Left cardiac atrium (tissue), 4 donors: ENCODE measurements at regions not wholly inside any gene's neighbourhood (a gene's known extent, or its start where the extent isn't known, plus 50 kb on each side); places are given as distances from the start of the nearest gene placed in this dataset.
"Not testable (repeated sequence)": the region's sequence is repeated elsewhere in the genome, so short reads cannot be mapped to it uniquely, and the experiment has no call there.

Source experiments
- ATAC-seq, 2 donors: fragments of 200-7000 bp; cut with Tn5 transposase; one replicate each; pipeline ENCODE4 v1.9.1; 2020; ENCODE audit warnings: mild to moderate bottlenecking in 2 of 2, moderate library complexity in 2 of 2
- DNase-seq: peaks from one replicate; pipeline ENCODE4 v3.0.0-alpha.2; 2020
- intact Hi-C, 2 donors: fragments of 100-400 bp; cut with DNase I; formaldehyde crosslinking; loops; one replicate each; pipeline versions ENCODE4 v1.14.1 to v1.15.1; 2022 to 2023
- donor health status: DM: no; HTN: yes; CAD: no.
- donor health status: DM: no; HTN: yes; CAD: no; lungs with severe emphysema.
- donor health status: DM: yes; HTN: yes; CAD: no.
- donor health status: Dilated cardiomyopathy.

DNA sequence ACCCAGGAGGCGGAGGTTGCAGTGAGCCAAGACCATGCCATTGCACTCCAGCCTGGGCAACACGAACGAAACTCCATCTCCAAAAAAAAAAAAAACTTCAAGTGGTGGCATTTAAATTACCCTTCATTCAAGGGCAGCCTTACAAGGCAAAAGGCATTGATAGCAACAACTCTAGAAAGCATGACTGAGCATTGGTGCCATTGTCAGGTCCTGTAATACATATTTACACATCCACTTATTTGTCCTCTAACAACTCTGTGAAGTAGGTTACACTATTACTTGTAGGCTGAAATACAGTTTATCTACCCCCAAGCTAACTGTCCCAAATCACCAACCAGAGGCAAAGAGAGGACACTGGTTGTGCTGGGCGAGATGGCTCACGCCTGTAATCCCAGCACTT lies 52.7 kb upstream of the LARP1 start:
- DNase-seq (no peak), ATAC-seq (no peak)
- intact Hi-C loops = no loop called here

DNA sequence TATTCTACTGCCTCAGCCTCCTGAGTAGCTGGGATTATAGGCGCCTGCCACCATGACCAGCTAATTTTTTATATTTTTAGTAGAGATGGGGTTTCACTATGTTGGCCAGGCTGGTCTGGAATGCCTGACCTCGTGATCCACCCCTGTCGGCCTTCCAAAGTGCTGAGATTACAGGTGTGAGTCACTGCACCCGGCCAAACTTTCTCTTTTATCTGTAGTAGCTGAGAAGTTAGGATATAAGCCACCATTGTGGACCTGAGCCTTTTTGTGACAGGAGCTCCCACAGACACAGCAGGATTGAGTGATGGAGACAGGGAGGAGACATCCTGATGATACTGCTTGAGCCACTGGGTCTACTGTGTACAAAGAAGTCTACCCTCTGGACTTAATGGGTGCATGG lies 53.5 kb upstream of the LARP1 start:
- intact Hi-C loops, DNase-seq: not testable (repeated sequence)
- ATAC-seq = peak; percentile 34 to 81

GRCh38 chr5:154701181-154701580 lies 54.0 kb upstream of the LARP1 start:
- ATAC-seq = peak in 1 of 2 donors; percentile 35
- intact Hi-C loops = no loop called here
- DNase-seq = no peak

- DNase-seq, ATAC-seq, intact Hi-C loops: not testable (repeated sequence)
Observed at GRCh38 chr5:154700289-154700928, 54.8 kb upstream of the LARP1 start.

- intact Hi-C loops = no loop called here
- ATAC-seq = no peak
- DNase-seq = no peak
Observed at GRCh38 chr5:154698763-154699162, 56.4 kb upstream of the LARP1 start.

DNA sequence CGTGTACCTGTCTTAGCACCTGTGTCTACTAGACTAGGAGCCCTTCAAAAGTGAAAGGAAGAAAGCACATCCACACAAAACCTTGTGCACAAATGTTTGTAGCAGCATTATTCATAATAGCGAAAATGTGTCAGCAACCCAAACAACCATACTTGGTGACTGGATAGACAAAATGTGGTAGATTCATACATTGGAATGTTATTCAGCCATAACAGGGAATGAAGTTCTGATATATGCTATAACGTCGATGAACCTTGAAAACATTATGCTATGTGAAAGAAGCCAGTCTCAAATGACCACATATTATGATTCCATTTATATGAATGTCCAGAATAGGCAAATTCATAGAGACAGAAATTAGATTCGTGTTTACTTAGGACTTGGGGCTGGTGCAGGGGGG lies 57.8 kb upstream of the LARP1 start:
- intact Hi-C loops = no loop called here
- no peak for DNase-seq
- no peak for ATAC-seq

- ATAC-seq (no peak), DNase-seq (no peak)
- intact Hi-C loops = no loop called here
Observed at GRCh38 chr5:154696891-154697290, 58.3 kb upstream of the LARP1 start.

DNA sequence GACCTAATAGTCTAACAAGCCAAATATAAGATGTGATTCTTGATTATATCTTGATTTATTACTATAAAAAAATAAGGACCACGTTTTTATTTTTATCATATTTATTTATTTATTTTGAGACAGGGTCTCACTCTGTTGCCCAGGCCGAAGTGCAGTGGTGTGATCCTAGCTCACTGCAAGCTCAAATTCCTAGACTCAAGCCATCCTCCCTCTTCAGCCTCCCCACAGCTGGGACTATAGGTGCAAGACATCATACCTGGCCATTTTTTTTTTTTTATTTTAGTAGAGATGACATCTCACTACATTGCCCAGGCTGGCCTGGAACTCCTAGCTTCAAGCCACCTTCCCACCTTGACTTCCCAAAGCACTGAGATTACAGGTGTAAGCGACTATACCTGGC lies 61.0 kb upstream of the LARP1 start:
- ATAC-seq = no peak
- intact Hi-C loops = no loop called here
- no peak for DNase-seq

DNA sequence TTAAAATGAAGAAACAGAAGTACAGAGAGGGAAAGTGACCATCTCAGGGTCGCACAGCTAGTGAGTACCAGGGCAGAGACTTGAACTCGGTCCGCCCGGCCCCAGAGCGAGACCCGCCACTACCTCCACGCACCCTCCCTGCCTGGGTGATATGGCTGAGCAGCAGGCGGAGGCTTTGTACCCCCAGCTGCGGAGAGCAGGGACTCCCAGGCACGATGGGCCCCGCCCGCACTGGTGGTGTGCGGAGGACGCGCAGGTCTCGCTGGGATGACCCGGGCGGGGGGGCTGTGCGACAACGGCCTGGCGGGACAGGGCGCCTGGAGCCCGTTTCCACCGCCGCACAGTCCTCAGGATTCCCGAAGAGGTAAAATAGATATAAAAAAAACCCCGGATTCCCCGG lies 64.7 kb upstream of the LARP1 start:
- DNase-seq (no peak), ATAC-seq (no peak)
- intact Hi-C loops = no loop called here

GRCh38 chr5:154686490-154686889 lies 68.7 kb upstream of the LARP1 start:
- intact Hi-C loops = no loop called here
- no peak for ATAC-seq
- no peak for DNase-seq

DNA sequence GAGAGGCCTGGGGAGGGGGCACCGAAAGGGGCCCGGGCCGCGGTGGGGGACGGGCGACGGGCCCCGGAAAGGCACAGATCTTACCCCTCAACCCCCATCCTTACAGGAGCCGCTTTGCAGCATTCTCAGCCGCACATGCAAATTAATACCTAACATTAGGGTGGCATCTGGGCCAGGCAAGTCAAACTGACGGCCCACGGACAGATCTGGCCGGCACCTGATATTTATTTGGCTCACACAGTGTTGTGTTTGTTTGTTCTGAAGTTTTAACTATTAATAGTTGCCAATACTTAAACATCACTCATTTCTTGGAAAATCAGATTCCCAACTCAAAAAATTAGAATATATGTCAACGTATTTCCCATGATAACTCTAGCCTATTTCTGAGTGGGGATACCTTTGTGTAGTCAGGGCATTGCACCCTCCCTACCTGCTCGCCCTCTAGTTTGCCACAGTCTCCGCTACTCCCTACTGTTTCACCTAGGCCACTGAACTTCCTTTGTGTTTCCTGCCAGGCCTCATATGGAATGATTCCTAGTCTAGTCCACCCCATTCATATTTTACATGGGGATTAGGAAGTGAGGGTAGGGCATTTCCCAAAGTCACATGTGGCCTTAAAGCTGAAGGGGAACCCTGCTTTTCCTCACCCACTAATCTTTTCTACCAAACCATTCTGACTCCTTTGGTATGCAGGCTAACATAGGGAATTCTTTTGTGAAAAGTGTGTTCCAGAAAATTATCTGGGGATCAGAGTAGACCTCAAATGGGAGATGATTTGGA lies 71.9 kb upstream of the LARP1 start:
- intact Hi-C loops = loop anchor here in 1 of 2 donors (5.0 kb wide), 1 partner anchor 74 kb away; the partner anchor contains the start of gene LARP1
- DNase-seq (no peak), ATAC-seq (peak in 1 of 2 donors; percentile 27)

GRCh38 chr5:154679501-154679900 lies 75.7 kb upstream of the LARP1 start:
- DNase-seq (no peak), ATAC-seq (no peak)
- intact Hi-C loops = no loop called here

- no peak for DNase-seq
- intact Hi-C loops = no loop called here
- ATAC-seq = no peak
Observed at GRCh38 chr5:154677921-154678320, 77.3 kb upstream of the LARP1 start.

- DNase-seq (no peak), ATAC-seq (no peak)
- intact Hi-C loops = no loop called here
Observed at GRCh38 chr5:154676508-154676907, 78.7 kb upstream of the LARP1 start.

GRCh38 chr5:154674029-154674428 lies 81.1 kb upstream of the LARP1 start:
- intact Hi-C loops = no loop called here
- ATAC-seq = no peak

GRCh38 chr5:154673506-154673905 lies 81.7 kb upstream of the LARP1 start:
- intact Hi-C loops = no loop called here
- DNase-seq (no peak), ATAC-seq (no peak)

More at GRCh38 chr5:154674029-154674428, 81.1 kb upstream of the LARP1 start:
- no peak for DNase-seq

- intact Hi-C loops, ATAC-seq, DNase-seq: not testable (repeated sequence)
Observed at GRCh38 chr5:154669913-154670312, 85.3 kb upstream of the LARP1 start.

DNA sequence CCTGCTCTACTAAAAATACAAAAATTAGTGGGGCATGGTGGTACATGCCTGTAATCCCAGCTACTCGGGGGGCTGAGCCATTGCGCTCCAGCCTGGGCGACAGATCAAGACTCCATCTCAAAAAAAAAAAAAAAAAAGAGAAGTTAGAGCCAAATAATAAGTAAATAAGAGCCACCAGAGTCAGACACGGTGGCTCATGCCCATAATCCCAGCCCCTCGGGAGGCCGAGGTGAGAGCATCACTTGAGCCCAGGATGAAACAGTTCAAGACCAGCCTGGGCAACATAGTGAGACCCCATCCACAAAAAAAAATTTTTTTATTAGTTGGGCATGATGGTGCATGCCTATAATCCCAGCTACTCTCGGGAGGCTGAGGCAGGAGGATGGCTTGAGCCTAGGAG lies 85.8 kb upstream of the LARP1 start:
- no peak for ATAC-seq
- intact Hi-C loops = no loop called here

GRCh38 chr5:154664869-154665268 lies 90.3 kb upstream of the LARP1 start:
- no peak for DNase-seq
- intact Hi-C loops = no loop called here
- no peak for ATAC-seq

More for the DNA sequence above, 85.8 kb upstream of the LARP1 start:
- no peak for DNase-seq

DNA sequence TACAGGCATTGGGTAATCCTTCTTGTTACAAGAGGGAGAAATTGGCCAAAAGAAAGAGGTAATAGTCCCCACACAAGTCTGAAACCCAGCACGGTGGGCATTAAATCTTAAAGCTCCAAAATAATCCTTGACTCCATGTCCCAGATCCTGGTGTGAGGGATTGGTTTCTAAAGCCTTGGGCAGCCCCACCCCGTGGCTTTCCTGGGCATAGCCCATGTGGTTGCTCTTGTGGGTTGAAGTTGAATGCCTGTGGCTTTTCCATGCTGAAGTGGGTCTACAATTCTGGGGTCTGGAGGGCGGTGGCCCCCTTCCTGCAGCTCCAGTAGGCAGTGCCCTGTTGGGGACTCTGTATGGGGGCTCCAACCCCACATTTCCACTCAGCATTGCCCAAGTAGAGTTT lies 91.8 kb upstream of the LARP1 start:
- intact Hi-C loops = no loop called here
- DNase-seq (no peak), ATAC-seq (no peak)
